ENCODE measurements at regions not wholly inside any gene's neighbourhood (a gene's known extent, or its start where the extent isn't known, plus 50 kb on each side); places are given as distances from the start of the nearest gene placed in this dataset.

DNA sequence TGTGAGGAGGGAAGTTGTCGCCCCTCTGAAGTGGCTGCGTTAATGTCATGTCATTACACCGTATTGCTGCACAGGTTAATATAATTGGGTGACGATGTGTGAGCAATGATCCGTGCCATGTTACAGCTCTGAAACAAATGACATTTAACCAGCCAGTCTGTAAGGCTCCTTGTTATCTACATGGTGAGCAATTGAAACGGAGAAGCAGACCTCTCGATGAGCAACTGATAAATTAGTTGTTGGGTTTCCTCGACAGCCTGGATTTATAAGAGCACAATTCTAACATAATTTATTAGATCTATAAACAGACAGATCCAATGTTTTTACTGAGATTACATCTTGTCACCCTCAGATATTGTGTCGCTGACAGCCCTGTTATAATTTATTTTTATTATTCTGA, 49.9 kb upstream of the MAFB start:
- no peak for DNase-seq (ENCODE audit: low spot score in 2 of 2, unreplicated experiment in 2 of 2)
- Mint-ChIP-seq H3K27ac (no peak overlapping the region), H3K4me1 (no peaks in the 10 kb centered on the region), H3K4me3 (no peak overlapping the region), H3K27me3 (ENCODE audit: low read depth) (peaks cover 73% of the 10 kb centered on the region), H3K9me3 (no peaks in the 10 kb centered on the region), H3K36me3 (no peaks in the 10 kb centered on the region)
- TF ChIP-seq, protein P1, sequence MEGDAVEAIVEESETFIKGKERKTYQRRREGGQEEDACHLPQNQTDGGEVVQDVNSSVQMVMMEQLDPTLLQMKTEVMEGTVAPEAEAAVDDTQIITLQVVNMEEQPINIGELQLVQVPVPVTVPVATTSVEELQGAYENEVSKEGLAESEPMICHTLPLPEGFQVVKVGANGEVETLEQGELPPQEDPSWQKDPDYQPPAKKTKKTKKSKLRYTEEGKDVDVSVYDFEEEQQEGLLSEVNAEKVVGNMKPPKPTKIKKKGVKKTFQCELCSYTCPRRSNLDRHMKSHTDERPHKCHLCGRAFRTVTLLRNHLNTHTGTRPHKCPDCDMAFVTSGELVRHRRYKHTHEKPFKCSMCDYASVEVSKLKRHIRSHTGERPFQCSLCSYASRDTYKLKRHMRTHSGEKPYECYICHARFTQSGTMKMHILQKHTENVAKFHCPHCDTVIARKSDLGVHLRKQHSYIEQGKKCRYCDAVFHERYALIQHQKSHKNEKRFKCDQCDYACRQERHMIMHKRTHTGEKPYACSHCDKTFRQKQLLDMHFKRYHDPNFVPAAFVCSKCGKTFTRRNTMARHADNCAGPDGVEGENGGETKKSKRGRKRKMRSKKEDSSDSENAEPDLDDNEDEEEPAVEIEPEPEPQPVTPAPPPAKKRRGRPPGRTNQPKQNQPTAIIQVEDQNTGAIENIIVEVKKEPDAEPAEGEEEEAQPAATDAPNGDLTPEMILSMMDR (IDR thresholded peaks at IDR 0.05; ENCODE audit: unreplicated experiment): no peak

- no peak overlapping the region for H3K4me3 Mint-ChIP-seq
- TF ChIP-seq, protein P1 (IDR thresholded peaks at IDR 0.05; ENCODE audit: unreplicated experiment): no peak
- H3K9me3 Mint-ChIP-seq: no peaks in the 10 kb centered on the region
- H3K4me1 Mint-ChIP-seq: no peaks in the 10 kb centered on the region
- H3K36me3 Mint-ChIP-seq: no peaks in the 10 kb centered on the region
- no peak for DNase-seq (ENCODE audit: low spot score in 2 of 2, unreplicated experiment in 2 of 2)
- H3K27me3 Mint-ChIP-seq (ENCODE audit: low read depth): peaks cover 78% of the 10 kb centered on the region
- H3K27ac Mint-ChIP-seq: no peak overlapping the region
These were observed 50.8 kb upstream of the MAFB start for GRCh38 chr20:40739841-40740240.

GRCh38 chr20:40741507-40742106, 52.6 kb upstream of the MAFB start:
- TF ChIP-seq, protein P1 (IDR thresholded peaks at IDR 0.05; ENCODE audit: unreplicated experiment): peak; percentile 18
- Mint-ChIP-seq H3K4me3 (no peak overlapping the region), H3K27ac (no peak overlapping the region), H3K36me3 (no peaks in the 10 kb centered on the region), H3K9me3 (no peaks in the 10 kb centered on the region), H3K4me1 (no peaks in the 10 kb centered on the region), H3K27me3 (ENCODE audit: low read depth) (peaks cover 80% of the 10 kb centered on the region)
- DNase-seq (ENCODE audit: low spot score in 2 of 2, unreplicated experiment in 2 of 2): no peak

GRCh38 chr20:40743141-40743775, 54.2 kb upstream of the MAFB start:
- H3K4me1 Mint-ChIP-seq: peaks cover 2% of the 10 kb centered on the region

GRCh38 chr20:40744072-40744817, 55.2 kb upstream of the MAFB start:
- Mint-ChIP-seq H3K36me3 (no peaks in the 10 kb centered on the region), H3K4me1 (peaks cover 2% of the 10 kb centered on the region), H3K27ac (no peak overlapping the region), H3K27me3 (ENCODE audit: low read depth) (peaks cover 84% of the 10 kb centered on the region), H3K4me3 (no peak overlapping the region), H3K9me3 (no peaks in the 10 kb centered on the region)
- DNase-seq (ENCODE audit: low spot score in 2 of 2, unreplicated experiment in 2 of 2): no peak
- TF ChIP-seq, protein P1 (IDR thresholded peaks at IDR 0.05; ENCODE audit: unreplicated experiment): no peak

More at GRCh38 chr20:40743141-40743775, 54.2 kb upstream of the MAFB start:
- peaks cover 82% of the 10 kb centered on the region for H3K27me3 Mint-ChIP-seq (ENCODE audit: low read depth)
- H3K27ac Mint-ChIP-seq: no peak overlapping the region
- no peak overlapping the region for H3K4me3 Mint-ChIP-seq
- DNase-seq (ENCODE audit: low spot score in 2 of 2, unreplicated experiment in 2 of 2): no peak
- no peaks in the 10 kb centered on the region for H3K36me3 Mint-ChIP-seq
- H3K9me3 Mint-ChIP-seq: no peaks in the 10 kb centered on the region
- TF ChIP-seq, protein P1 (IDR thresholded peaks at IDR 0.05; ENCODE audit: unreplicated experiment): no peak
